Sigmoid colon (tissue), 4 donors: ENCODE measurements at regions not wholly inside any gene's neighbourhood (a gene's known extent, or its start where the extent isn't known, plus 50 kb on each side); places are given as distances from the start of the nearest gene placed in this dataset.

Source experiments
- CTCF ChIP-seq, 4 experiments: fragments of 450-650 bp in 3 of 4; fragments of 200-600 bp in 1 of 4; IDR thresholded peaks; one replicate each; pipeline ENCODE4 v1.5.1; 2016 to 2019; ENCODE audit warnings: antibody characterized with exemption in 4 of 4, mild to moderate bottlenecking in 3 of 4, moderate library complexity in 2 of 4
- POLR2A ChIP-seq, 2 donors: fragments of 450-650 bp; IDR thresholded peaks; one replicate each; pipeline ENCODE4 v1.6.1; 2016; ENCODE audit warnings: antibody characterized with exemption in 2 of 2, mild to moderate bottlenecking in 2 of 2, moderate library complexity in 2 of 2
- POLR2AphosphoS5 ChIP-seq, 4 donors: sonication (generic); formaldehyde crosslinking; IDR thresholded peaks; one replicate each; pipeline ENCODE4 v1.6.1; 2017; ENCODE audit warnings: antibody characterized with exemption in 4 of 4

DNA sequence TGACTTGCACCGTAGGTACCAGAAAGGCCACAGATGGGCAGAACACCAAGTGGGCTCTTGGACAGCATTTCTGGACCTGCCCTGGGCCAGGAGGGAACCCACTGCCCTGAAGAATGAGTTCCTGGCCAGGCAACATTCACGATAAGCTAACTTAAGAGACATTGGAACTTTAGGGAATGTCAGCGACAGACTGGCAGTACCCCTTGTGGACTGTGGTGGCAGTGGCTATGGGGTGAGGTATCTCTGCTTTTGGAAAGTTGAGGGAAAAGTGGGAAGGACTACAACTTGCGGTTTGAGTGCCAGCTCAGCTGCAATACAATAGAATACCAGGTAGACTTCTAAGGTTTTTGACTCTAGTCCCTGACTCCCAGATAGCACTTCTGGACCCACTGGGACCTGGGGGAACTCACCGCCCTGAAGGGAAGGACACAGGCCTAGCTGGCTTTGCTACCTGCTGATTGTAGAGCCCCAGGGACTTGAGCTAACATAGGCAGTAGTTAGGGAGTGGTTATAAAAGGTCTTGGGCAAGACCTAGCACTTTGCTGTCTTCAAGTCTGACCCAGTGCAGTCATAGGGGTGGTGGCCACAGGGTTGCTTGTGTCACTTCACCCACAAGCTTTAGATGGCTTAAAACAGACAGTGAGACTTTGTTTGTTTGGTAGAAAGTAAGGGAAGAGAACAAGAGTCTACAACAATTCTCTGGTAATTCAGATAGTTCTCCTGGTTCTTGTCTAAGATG lies 617.6 kb downstream of the COL12A1 start:
- TF ChIP-seq CTCF (IDR thresholded peaks at IDR 0.05) (no peak), POLR2A (IDR thresholded peaks at IDR 0.05) (no peak), POLR2AphosphoS5 (IDR thresholded peaks at IDR 0.05) (no peak)
